ENCODE measurements at regions not wholly inside any gene's neighbourhood (a gene's known extent, or its start where the extent isn't known, plus 50 kb on each side); places are given as distances from the start of the nearest gene placed in this dataset.

DNA sequence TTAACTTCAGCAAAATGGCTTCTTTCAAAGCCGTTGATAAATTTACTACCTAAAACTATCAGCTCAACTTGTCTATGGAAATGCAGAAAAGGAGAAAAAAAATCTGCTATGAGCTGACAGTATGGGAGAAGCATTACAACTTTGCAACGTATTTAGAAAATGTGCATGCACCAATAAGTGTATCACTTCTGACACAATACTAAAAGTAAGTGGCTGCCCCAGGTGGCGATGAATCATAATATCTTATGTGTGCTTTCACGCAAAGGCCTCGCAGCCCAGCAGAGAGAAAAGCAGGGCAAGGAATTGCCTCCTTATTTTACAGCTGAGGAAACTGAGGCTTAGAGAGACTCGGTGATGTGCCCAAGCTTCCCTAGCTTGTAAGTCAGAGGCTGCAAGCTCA lies 101.8 kb downstream of the SALL1 start:
- TF ChIP-seq POLR2A (IDR thresholded peaks at IDR 0.05; ENCODE audit: low read depth, low read length) (no peak), JUN (IDR thresholded peaks at IDR 0.05; ENCODE audit: borderline replicate concordance, insufficient read depth, insufficient read length, low read depth) (no peak), POLR2AphosphoS5 (IDR thresholded peaks at IDR 0.05; ENCODE audit: insufficient read depth, low read depth, low read length) (no peak), CTCF (IDR thresholded peaks at IDR 0.05; ENCODE audit: extremely low read depth in 1 of 2, insufficient read depth in 1 of 2, low read depth in 1 of 2, low read length in 2 of 2) (no peak), EZH2 (IDR thresholded peaks at IDR 0.05; ENCODE audit: borderline replicate concordance, low read depth, low read length, severe bottlenecking) (no peak), MAX (IDR thresholded peaks at IDR 0.05; ENCODE audit: insufficient read depth, insufficient read length) (no peak), GATA2 (IDR thresholded peaks at IDR 0.05; ENCODE audit: insufficient read depth, insufficient read length, low read depth, low read length) (no peak), MYC (IDR thresholded peaks at IDR 0.05; ENCODE audit: low read depth, low read length) (no peak), FOS (IDR thresholded peaks at IDR 0.05; ENCODE audit: borderline replicate concordance, insufficient read depth, low read length) (no peak)
- DNase-seq (ENCODE audit: low read depth, low spot score) (no peak), FAIRE-seq (no peak)
- dilution Hi-C loops (cut with MboI; ENCODE audit: extremely low pct_ligation_motif_present, low sequenced_read_pairs), result no loop called here
- Histone ChIP-seq H2AFZ (ENCODE audit: low read depth, low read length) (no peak overlapping the region), H3K9ac (replicated peaks; ENCODE audit: extremely low read depth, insufficient read depth, low read length) (no peak overlapping the region), H3K4me2 (ENCODE audit: insufficient read depth, low read length) (no peak overlapping the region), H3K79me2 (ENCODE audit: control insufficient read depth, insufficient read depth, low read length) (no peaks in the 10 kb centered on the region), H3K9me3 (replicated peaks; ENCODE audit: control insufficient read depth, insufficient read depth, low read length) (peaks cover 2% of the 10 kb centered on the region), H3K9me1 (replicated peaks; ENCODE audit: control insufficient read depth, extremely low read depth, insufficient read depth, low read length) (no peaks in the 10 kb centered on the region), H3K36me3 (ENCODE audit: control insufficient read depth in 2 of 2, extremely low read depth in 1 of 2, insufficient read depth in 2 of 2, low read length in 2 of 2) (no peaks in the 10 kb centered on the region), H3K4me3 (replicated peaks in 1 of 3; ENCODE audit: insufficient read depth in 1 of 3, low read depth in 1 of 3, low read length in 3 of 3) (no peak overlapping the region), H3K27ac (ENCODE audit: insufficient read depth, low read depth, low read length) (no peak overlapping the region), H4K20me1 (replicated peaks; ENCODE audit: control insufficient read depth, extremely low read depth, insufficient read depth, low read length) (no peaks in the 10 kb centered on the region), H3K27me3 (ENCODE audit: control insufficient read depth in 2 of 2, insufficient read depth in 2 of 2, low read length in 2 of 2) (no peaks in the 10 kb centered on the region), H3K4me1 (ENCODE audit: control insufficient read depth, extremely low read depth, insufficient read depth, low read length) (no peaks in the 10 kb centered on the region)
- intact Hi-C loops (cut with micrococcal nuclease), result no loop called here
- POLR2A ChIA-PET, result no interaction called here
- BruUV-seq (replicated peaks), result no TSS peak
- CTCF ChIA-PET, result no interaction called here

All from endothelial cell of umbilical vein (primary cell).